K562 (cell line): ENCODE measurements at regions not wholly inside any gene's neighbourhood (a gene's known extent, or its start where the extent isn't known, plus 50 kb on each side); places are given as distances from the start of the nearest gene placed in this dataset.

Experiments used
- ARID2 ChIP-seq: fragments of 450-650 bp; IDR thresholded peaks from 2 replicates; pipeline ENCODE4 v1.6.1; 2017; ENCODE audit warnings: antibody characterized with exemption, mild to moderate bottlenecking
- KAT8 ChIP-seq: fragments of 450-650 bp; IDR thresholded peaks from 2 replicates; pipeline ENCODE4 v1.6.1; 2016; ENCODE audit warnings: low read depth, mild to moderate bottlenecking
- KLF1 ChIP-seq: fragments of 450-650 bp; IDR thresholded peaks from 2 replicates; pipeline ENCODE4 v1.6.1; 2016; ENCODE audit warnings: missing genetic modification characterization, missing compliant biosample characterization
- MBD2 ChIP-seq: sonication (generic); IDR thresholded peaks from 2 replicates; pipeline ENCODE4 v1.6.1; 2016; ENCODE audit warnings: low read depth, borderline replicate concordance
- NCOR1 ChIP-seq: fragments of 450-650 bp; IDR thresholded peaks from 2 replicates; pipeline ENCODE4 v1.6.1; 2016; ENCODE audit warnings: mild to moderate bottlenecking, moderate library complexity
- PHB2 ChIP-seq: fragments of 450-650 bp; IDR thresholded peaks from 2 replicates; pipeline ENCODE4 v1.6.1; 2017; ENCODE audit warnings: low read depth
- SIRT6 ChIP-seq: IDR thresholded peaks from one replicate; pipeline ENCODE4 v1.6.1; 2012; ENCODE audit warnings: low read depth, mild to moderate bottlenecking, control low read depth, inconsistent platforms, low read length, moderate library complexity
- STAT5B ChIP-seq: fragments of 250-450 bp; sonication (Bioruptor Pico); IDR thresholded peaks from 2 replicates; pipeline ENCODE4 v1.8.0; 2021; ENCODE audit warnings: mild to moderate bottlenecking, inconsistent platforms
- TARDBP ChIP-seq: fragments of 450-650 bp; IDR thresholded peaks from 2 replicates; pipeline ENCODE4 v1.6.1; 2016
- THAP12 ChIP-seq: fragments of 250-450 bp; sonication (Bioruptor Pico); IDR thresholded peaks from 2 replicates; pipeline ENCODE4 v1.9.0; 2021; ENCODE audit warnings: mild to moderate bottlenecking, inconsistent platforms
- ZBTB7A ChIP-seq: IDR thresholded peaks from 2 replicates; pipeline ENCODE4 v1.6.1; 2011; ENCODE audit warnings: low read depth, mild to moderate bottlenecking, low read length, moderate library complexity, borderline replicate concordance; ENCODE audit not compliant: control insufficient read depth
- ZFP30 ChIP-seq: fragments of 250-450 bp; sonication (Bioruptor Pico); IDR thresholded peaks from 2 replicates; pipeline ENCODE4 v1.8.0; 2022; ENCODE audit warnings: moderate library complexity, mild to moderate bottlenecking, inconsistent platforms, borderline replicate concordance
- ZNF23 ChIP-seq: fragments of 250-450 bp; sonication (Bioruptor Pico); IDR thresholded peaks from 2 replicates; pipeline ENCODE4 v1.4.0; 2020; ENCODE audit warnings: mild to moderate bottlenecking
- ZNF717 ChIP-seq: fragments of 250-450 bp; sonication (Bioruptor Pico); IDR thresholded peaks from 2 replicates; pipeline ENCODE4 v1.5.0; 2021
- ZNF766 ChIP-seq: fragments of 200-800 bp; sonication (Bioruptor generic); conservative IDR thresholded peaks from 2 replicates; pipeline ENCODE4 v1.6.1; 2016; ENCODE audit warnings: missing genetic modification characterization, missing compliant biosample characterization
- ZZZ3 ChIP-seq: fragments of 450-650 bp; IDR thresholded peaks from 2 replicates; pipeline ENCODE4 v1.6.1; 2016; ENCODE audit warnings: antibody characterized with exemption, mild to moderate bottlenecking, moderate library complexity
- TF ChIP-seq, protein P1 (sequence below): fragments of 250-450 bp; sonication (Bioruptor Pico); IDR thresholded peaks from 2 replicates; pipeline ENCODE4 v1.5.1; 2021; ENCODE audit warnings: mild to moderate bottlenecking
- TF ChIP-seq, protein P2 (sequence below): fragments of 250-450 bp; sonication (Bioruptor Pico); IDR thresholded peaks from 2 replicates; pipeline ENCODE4 v1.6.1; 2021; ENCODE audit warnings: mild to moderate bottlenecking
- TF ChIP-seq, protein P3 (sequence below): fragments of 450-650 bp; formaldehyde crosslinking; IDR thresholded peaks from 2 replicates; pipeline ENCODE4 v1.4.0; 2020; ENCODE audit warnings: mild to moderate bottlenecking, mixed read lengths
- TF ChIP-seq, protein P4 (sequence below): fragments of 450-650 bp; formaldehyde crosslinking; IDR thresholded peaks from 2 replicates; pipeline ENCODE4 v1.4.0; 2020; ENCODE audit warnings: mild to moderate bottlenecking

DNA sequence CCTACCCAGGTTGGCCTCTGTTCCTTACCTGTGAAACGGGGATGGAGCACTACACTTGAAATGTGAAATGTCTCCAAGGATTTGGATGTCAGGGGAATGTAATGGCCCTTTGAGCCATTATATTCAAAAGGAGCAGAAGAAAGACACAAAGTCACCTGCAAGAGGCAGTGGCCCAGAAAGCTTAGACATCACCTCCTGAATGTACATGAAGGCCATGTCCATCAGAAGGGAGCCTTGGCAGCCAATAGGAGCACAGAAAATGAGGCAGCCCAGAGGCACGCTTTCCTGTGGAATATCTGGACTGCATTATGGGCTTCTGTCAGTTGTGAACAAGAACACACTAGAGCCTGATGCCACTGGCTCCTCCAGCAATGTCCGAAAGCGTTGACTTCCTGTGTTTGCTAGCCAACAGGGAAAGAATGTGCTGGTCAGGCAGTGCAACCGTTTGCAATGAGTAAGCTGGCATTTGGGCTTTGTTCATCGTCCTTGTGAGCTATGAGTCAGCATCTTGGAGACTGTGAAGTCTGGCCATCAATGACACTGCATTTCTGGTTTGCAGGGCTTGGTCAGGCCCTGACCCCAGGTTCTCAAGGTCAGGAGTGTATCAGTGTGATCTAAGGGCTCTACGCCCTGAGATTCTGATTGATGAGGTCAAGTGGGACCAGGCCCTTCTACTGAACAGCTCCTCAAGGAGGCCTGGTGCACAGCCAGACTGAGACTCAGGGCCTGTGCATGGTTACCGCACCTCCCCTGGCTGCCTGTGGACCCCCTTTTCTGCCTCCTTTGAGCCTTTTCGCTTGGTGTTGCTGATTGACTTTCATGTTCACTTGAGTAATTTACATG lies 222.4 kb downstream of the RPS24 start (continued):
- TF ChIP-seq PHB2 (no peak), ARID2 (no peak), ZNF717 (no peak), THAP12 (CRISPR knock-in tag) (no peak), STAT5B (no peak), MBD2 (0 out of 2 replicates have a peak, but pooled peaks have one; percentile 7), KAT8 (no peak), ZFP30 (CRISPR knock-in tag) (no peak), ZNF23 (CRISPR knock-in tag) (no peak), ZZZ3 (no peak), SIRT6 (no peak), ZBTB7A (no peak), TARDBP (no peak), KLF1 (tag) (peak; percentile 94), NCOR1 (peak; percentile 77), ZNF766 (CRISPR knock-in tag) (peak; percentile 87)
- TF ChIP-seq, protein P1, sequence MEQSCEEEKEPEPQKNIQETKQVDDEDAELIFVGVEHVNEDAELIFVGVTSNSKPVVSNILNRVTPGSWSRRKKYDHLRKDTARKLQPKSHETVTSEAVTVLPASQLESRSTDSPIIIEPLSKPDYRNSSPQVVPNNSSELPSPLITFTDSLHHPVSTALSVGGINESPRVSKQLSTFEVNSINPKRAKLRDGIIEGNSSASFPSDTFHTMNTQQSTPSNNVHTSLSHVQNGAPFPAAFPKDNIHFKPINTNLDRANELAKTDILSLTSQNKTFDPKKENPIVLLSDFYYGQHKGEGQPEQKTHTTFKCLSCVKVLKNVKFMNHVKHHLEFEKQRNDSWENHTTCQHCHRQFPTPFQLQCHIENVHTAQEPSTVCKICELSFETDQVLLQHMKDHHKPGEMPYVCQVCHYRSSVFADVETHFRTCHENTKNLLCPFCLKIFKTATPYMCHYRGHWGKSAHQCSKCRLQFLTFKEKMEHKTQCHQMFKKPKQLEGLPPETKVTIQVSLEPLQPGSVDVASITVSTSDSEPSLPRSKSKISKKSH (CRISPR knock-in tag) = no peak
- TF ChIP-seq, protein P2, sequence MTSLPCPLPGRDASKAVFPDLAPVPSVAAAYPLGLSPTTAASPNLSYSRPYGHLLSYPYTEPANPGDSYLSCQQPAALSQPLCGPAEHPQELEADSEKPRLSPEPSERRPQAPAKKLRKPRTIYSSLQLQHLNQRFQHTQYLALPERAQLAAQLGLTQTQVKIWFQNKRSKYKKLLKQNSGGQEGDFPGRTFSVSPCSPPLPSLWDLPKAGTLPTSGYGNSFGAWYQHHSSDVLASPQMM (CRISPR knock-in tag) = no peak
- TF ChIP-seq, protein P3, sequence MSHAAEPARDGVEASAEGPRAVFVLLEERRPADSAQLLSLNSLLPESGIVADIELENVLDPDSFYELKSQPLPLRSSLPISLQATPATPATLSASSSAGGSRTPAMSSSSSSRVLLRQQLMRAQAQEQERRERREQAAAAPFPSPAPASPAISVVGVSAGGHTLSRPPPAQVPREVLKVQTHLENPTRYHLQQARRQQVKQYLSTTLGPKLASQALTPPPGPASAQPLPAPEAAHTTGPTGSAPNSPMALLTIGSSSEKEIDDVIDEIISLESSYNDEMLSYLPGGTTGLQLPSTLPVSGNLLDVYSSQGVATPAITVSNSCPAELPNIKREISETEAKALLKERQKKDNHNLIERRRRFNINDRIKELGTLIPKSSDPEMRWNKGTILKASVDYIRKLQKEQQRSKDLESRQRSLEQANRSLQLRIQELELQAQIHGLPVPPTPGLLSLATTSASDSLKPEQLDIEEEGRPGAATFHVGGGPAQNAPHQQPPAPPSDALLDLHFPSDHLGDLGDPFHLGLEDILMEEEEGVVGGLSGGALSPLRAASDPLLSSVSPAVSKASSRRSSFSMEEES = no peak
- TF ChIP-seq, protein P4, sequence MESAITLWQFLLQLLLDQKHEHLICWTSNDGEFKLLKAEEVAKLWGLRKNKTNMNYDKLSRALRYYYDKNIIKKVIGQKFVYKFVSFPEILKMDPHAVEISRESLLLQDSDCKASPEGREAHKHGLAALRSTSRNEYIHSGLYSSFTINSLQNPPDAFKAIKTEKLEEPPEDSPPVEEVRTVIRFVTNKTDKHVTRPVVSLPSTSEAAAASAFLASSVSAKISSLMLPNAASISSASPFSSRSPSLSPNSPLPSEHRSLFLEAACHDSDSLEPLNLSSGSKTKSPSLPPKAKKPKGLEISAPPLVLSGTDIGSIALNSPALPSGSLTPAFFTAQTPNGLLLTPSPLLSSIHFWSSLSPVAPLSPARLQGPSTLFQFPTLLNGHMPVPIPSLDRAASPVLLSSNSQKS (CRISPR knock-in tag) = no peak
